Stimulated activated CD8-positive, alpha-beta memory T cell treated with anti-CD3 and anti-CD28 coated beads, Interleukin-2, amount 100 ng/mL, for 48 hours (primary cell): ENCODE measurements at regions not wholly inside any gene's neighbourhood (a gene's known extent, or its start where the extent isn't known, plus 50 kb on each side); places are given as distances from the start of the nearest gene placed in this dataset.

Source experiments
- DNase-seq, 2 donors: peaks; one replicate each; pipeline ENCODE4 v3.0.0-alpha.2; 2020; ENCODE audit warnings: low read depth in 2 of 2

- DNase-seq: no peak
These were observed 75.7 kb upstream of the FOXP4 start for GRCh38 chr6:41470331-41471063.

GRCh38 chr6:41471064-41471895 lies 74.9 kb upstream of the FOXP4 start:
- no peak for DNase-seq

DNA sequence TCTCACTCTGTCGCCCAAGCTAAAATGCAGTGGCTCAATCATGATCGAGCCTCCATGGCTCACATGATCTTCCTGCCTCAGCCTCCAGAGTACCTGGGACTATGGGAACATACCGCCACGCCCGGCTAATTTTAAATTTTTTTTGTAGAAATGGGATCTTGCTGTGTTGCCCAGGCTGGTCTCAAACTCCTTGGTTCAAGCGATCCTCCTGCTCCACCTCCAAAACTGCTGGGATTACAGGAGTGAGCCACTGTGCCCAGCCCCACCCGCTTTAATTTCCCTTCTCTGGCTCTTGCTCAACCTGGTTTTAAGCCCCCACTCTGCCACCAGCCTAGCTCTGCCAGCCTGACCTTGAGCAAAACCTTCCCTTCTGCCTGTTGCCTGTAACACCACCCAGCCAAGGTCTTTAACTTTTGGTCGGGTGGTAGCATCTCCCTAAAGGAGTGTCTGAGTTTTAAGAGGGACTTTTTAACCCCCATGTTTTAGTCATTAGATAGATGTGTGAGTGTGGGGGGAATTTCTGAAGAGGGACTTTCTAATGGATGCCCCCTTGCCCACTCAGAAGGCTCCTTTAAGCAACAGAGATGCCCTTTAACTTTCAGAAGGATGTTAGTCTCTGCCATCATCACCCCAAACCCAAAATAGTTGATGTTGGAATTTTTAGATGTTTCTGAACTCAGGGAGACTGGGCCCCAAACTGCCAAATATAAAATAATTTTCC lies 71.8 kb upstream of the FOXP4 start:
- no peak for DNase-seq

- no peak for DNase-seq
These were observed 71.0 kb upstream of the FOXP4 start for GRCh38 chr6:41475164-41475563.

DNA sequence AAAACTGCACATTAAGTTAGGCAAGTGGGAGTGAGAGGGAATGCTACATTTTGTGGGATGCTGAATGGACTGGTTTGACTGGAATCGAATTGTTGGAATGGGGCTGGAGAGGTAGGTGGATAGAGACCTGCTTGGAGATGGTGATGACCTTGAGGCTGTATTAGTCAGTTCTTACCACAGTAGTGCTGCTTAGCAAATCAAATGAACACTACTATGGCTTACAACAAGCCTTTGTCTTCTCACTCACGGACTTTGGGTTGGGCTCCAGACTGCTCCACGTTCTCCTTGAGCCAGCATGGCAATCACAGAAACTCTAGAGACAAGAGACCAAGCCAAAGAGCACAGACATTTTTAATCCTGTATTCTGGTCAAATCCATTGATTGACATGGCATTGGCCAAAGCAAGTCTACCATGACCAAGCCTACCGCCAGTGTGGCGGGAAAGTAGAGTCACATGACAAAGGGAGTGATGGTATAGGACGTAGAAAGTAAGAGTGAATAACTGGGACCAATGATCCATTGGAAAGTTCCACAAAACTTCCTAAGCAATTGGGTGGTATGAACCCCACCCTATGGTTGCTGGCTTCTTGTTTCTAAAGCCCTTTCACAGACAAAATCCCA lies 70.3 kb upstream of the FOXP4 start:
- DNase-seq: no peak

- no peak for DNase-seq
These were observed 69.8 kb upstream of the FOXP4 start for GRCh38 chr6:41476401-41476800.

GRCh38 chr6:41477572-41477971 lies 68.6 kb upstream of the FOXP4 start:
- no peak for DNase-seq

DNA sequence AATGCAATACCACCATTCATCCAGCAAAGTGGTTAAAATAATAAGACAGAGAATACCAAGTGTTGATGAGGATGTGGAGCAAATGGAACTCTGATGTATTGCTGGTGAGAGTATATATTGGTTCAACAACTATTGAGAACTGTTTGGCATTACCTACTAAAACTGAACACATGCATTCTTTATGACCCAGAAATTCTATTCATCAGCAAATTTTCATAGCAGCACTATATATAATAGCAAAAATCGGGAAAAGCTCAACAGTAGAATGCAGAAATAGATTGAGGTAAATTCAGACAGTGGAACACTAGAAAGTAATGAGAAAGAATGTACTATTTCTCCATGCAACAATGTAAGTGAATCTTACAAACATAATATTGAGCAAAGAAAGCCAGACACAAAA lies 62.2 kb upstream of the FOXP4 start:
- no peak for DNase-seq

- no peak for DNase-seq
These were observed 58.2 kb upstream of the FOXP4 start for GRCh38 chr6:41487860-41488432.

DNA sequence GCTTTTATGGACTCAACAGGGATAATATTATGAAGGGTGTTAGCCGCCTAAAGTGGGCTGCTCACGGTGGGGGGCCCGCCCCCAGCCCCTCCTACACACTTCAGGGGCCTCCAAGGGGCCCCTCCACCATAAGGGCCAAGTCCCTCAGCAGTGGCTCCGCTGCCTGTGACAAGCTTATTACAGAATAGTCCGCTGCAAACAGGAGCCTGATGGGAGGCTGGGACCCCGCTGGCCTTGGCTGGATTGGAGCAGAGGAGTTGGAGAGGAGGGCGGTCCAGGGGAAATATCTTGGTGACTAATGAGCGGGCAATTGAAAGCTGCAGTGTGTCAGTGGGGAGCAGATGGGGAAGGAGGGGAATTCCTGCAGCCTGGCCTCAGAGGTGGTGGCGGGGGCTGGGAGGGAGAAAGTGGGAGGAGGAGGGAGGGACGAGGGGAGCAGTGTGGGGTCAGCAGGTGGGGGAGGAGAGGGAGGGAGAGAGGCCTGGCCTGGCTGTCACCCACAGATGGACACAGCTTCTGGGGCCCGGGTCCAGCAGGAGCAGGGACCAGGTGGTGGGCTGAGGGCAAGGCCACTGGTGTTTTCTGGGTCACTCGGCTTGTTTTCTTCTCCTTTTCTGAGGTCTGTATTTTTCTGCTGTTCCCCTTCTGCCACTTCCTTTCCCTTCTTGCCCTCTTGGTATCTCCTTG lies 57.6 kb upstream of the FOXP4 start:
- no peak for DNase-seq

- no peak for DNase-seq
These were observed 56.9 kb upstream of the FOXP4 start for GRCh38 chr6:41489120-41489851.

GRCh38 chr6:41492261-41492891 lies 53.8 kb upstream of the FOXP4 start:
- no peak for DNase-seq

GRCh38 chr6:41494212-41495110 lies 51.7 kb upstream of the FOXP4 start:
- no peak for DNase-seq
